HG02610 (cell line): ENCODE measurements at regions not wholly inside any gene's neighbourhood (a gene's known extent, or its start where the extent isn't known, plus 50 kb on each side); places are given as distances from the start of the nearest gene placed in this dataset.

ENCODE experiments used
- ATAC-seq: cut with Tn5 transposase; IDR thresholded peaks from one replicate; pipeline ENCODE4 v1.9.1; 2021; ENCODE audit warnings: mild to moderate bottlenecking, moderate library complexity; ENCODE audit not compliant: unreplicated experiment

- no peak for ATAC-seq
Observed at GRCh38 chr10:10204415-10204814, 813.3 kb upstream of the CELF2 start.

GRCh38 chr10:10205906-10206305, 811.8 kb upstream of the CELF2 start:
- no peak for ATAC-seq

- no peak for ATAC-seq
Observed at GRCh38 chr10:10207538-10207937, 810.1 kb upstream of the CELF2 start.

GRCh38 chr10:10208196-10208595, 809.5 kb upstream of the CELF2 start:
- ATAC-seq, result no peak

- no peak for ATAC-seq
Observed at GRCh38 chr10:10209167-10209566, 808.5 kb upstream of the CELF2 start.

- no peak for ATAC-seq
Observed at GRCh38 chr10:10211409-10211808, 806.3 kb upstream of the CELF2 start.

- no peak for ATAC-seq
Observed at GRCh38 chr10:10213237-10213636, 804.4 kb upstream of the CELF2 start.

- no peak for ATAC-seq
Observed at GRCh38 chr10:10222304-10222841, 795.3 kb upstream of the CELF2 start.

- ATAC-seq, result no peak
Observed at GRCh38 chr10:10223131-10223530, 794.5 kb upstream of the CELF2 start.

- ATAC-seq, result no peak
Observed at GRCh38 chr10:10225136-10225676, 792.5 kb upstream of the CELF2 start.

GRCh38 chr10:10233229-10233628, 784.4 kb upstream of the CELF2 start:
- ATAC-seq, result no peak

- no peak for ATAC-seq
Observed at GRCh38 chr10:10235003-10235402, 782.7 kb upstream of the CELF2 start.

GRCh38 chr10:10247585-10247984, 770.1 kb upstream of the CELF2 start:
- no peak for ATAC-seq

- no peak for ATAC-seq
Observed at GRCh38 chr10:10256860-10257259, 760.8 kb upstream of the CELF2 start.

- ATAC-seq, result no peak
Observed at GRCh38 chr10:10259013-10259412, 758.7 kb upstream of the CELF2 start.

GRCh38 chr10:10270126-10271050, 747.3 kb upstream of the CELF2 start:
- no peak for ATAC-seq

- no peak for ATAC-seq
Observed at GRCh38 chr10:10271639-10272192, 746.0 kb upstream of the CELF2 start.

GRCh38 chr10:10273661-10274060, 744.0 kb upstream of the CELF2 start:
- ATAC-seq, result no peak

- no peak for ATAC-seq
Observed at GRCh38 chr10:10279906-10280305, 737.8 kb upstream of the CELF2 start.

GRCh38 chr10:10292501-10292900, 725.2 kb upstream of the CELF2 start:
- ATAC-seq, result no peak

GRCh38 chr10:10293041-10293440, 724.6 kb upstream of the CELF2 start:
- ATAC-seq, result no peak

- ATAC-seq, result no peak
Observed at GRCh38 chr10:10293481-10293951, 724.2 kb upstream of the CELF2 start.
